H9 (cell line): ENCODE measurements at regions not wholly inside any gene's neighbourhood (a gene's known extent, or its start where the extent isn't known, plus 50 kb on each side); places are given as distances from the start of the nearest gene placed in this dataset.

Source experiments
- DNase-seq: peaks from one replicate; pipeline ENCODE4 v3.0.0-alpha.2; 2017
- H2AFZ ChIP-seq: one replicate; pipeline ENCODE4 v1.6.1; 2013; ENCODE audit warnings: mild to moderate bottlenecking, low read length, control low read depth, moderate library complexity
- H2AK5ac ChIP-seq: 2 replicates; pipeline ENCODE4 v1.6.1; 2013; ENCODE audit warnings: low read length, control low read depth, mixed read lengths; ENCODE audit not compliant: insufficient read length
- H2BK120ac ChIP-seq: one replicate; pipeline ENCODE4 v1.6.1; 2013; ENCODE audit warnings: low read depth, mild to moderate bottlenecking, low read length, control low read depth, inconsistent platforms; ENCODE audit not compliant: poor library complexity, severe bottlenecking
- H2BK12ac ChIP-seq: 2 replicates; pipeline ENCODE4 v1.6.1; 2013; ENCODE audit warnings: low read length, control low read depth, mixed read lengths, low read depth; ENCODE audit not compliant: insufficient read length
- H2BK15ac ChIP-seq: 2 replicates; pipeline ENCODE4 v1.6.1; 2013; ENCODE audit warnings: low read depth, low read length, control low read depth
- H2BK20ac ChIP-seq: one replicate; pipeline ENCODE4 v1.6.1; 2013; ENCODE audit warnings: low read depth, mild to moderate bottlenecking, low read length, control low read depth, inconsistent platforms; ENCODE audit not compliant: poor library complexity, severe bottlenecking
- H2BK5ac ChIP-seq: 2 replicates; pipeline ENCODE4 v1.6.1; 2013; ENCODE audit warnings: low read length, control low read depth, mixed read lengths; ENCODE audit not compliant: insufficient read length
- H3K14ac ChIP-seq: 2 replicates; pipeline ENCODE4 v1.6.1; 2013; ENCODE audit warnings: low read length, control low read depth; ENCODE audit not compliant: insufficient read depth
- H3K18ac ChIP-seq: 2 replicates; pipeline ENCODE4 v1.6.1; 2013; ENCODE audit warnings: low read depth, mild to moderate bottlenecking, mixed read lengths, low read length, control low read depth; ENCODE audit not compliant: insufficient read length
- H3K23ac ChIP-seq: 2 replicates; pipeline ENCODE4 v1.6.1; 2013; ENCODE audit warnings: low read length, control low read depth, mixed read lengths, low read depth; ENCODE audit not compliant: insufficient read length
- H3K23me2 ChIP-seq: 2 replicates; pipeline ENCODE4 v1.6.1; 2013; ENCODE audit warnings: low read depth, mild to moderate bottlenecking, mixed read lengths, low read length, control low read depth; ENCODE audit not compliant: insufficient read length, poor library complexity, severe bottlenecking
- H3K27ac ChIP-seq: 2 replicates; pipeline ENCODE4 v1.5.1; 2013; ENCODE audit warnings: low read length, control low read depth, mixed read lengths, low read depth; ENCODE audit not compliant: insufficient read length
- H3K27me3 ChIP-seq: 2 replicates; pipeline ENCODE4 v1.6.1; 2013; ENCODE audit warnings: low read length, control low read depth, inconsistent platforms; ENCODE audit not compliant: insufficient read depth
- H3K4ac ChIP-seq: 2 replicates; pipeline ENCODE4 v1.6.1; 2013; ENCODE audit warnings: low read depth, mild to moderate bottlenecking, control low read depth, inconsistent platforms, low read length, moderate library complexity
- H3K4me1 ChIP-seq: 2 replicates; pipeline ENCODE4 v1.6.1; 2013; ENCODE audit warnings: low read length, control low read depth, inconsistent platforms; ENCODE audit not compliant: insufficient read depth
- H3K4me2 ChIP-seq: 2 replicates; pipeline ENCODE4 v1.6.1; 2013; ENCODE audit warnings: low read length, control low read depth, mixed read lengths; ENCODE audit not compliant: insufficient read length, insufficient read depth
- H3K56ac ChIP-seq: 2 replicates; pipeline ENCODE4 v1.6.1; 2013; ENCODE audit warnings: low read depth, mild to moderate bottlenecking, mixed read lengths, low read length, control low read depth; ENCODE audit not compliant: insufficient read length
- H3K79me1 ChIP-seq: 2 replicates; pipeline ENCODE4 v1.6.1; 2013; ENCODE audit warnings: low read depth, mild to moderate bottlenecking, moderate library complexity, low read length, control low read depth, inconsistent platforms; ENCODE audit not compliant: insufficient read depth, poor library complexity, severe bottlenecking
- H3K79me2 ChIP-seq: 2 replicates; pipeline ENCODE4 v1.6.1; 2013; ENCODE audit warnings: low read length, control low read depth, inconsistent platforms; ENCODE audit not compliant: insufficient read depth
- H3K9ac ChIP-seq: 2 replicates; pipeline ENCODE4 v1.6.1; 2013; ENCODE audit warnings: low read length, control low read depth, mixed read lengths; ENCODE audit not compliant: insufficient read length; ENCODE audit errors: extremely low read depth
- H3K9me3 ChIP-seq: one replicate; pipeline ENCODE4 v1.6.1; 2013; ENCODE audit warnings: low read depth, low read length, inconsistent platforms; ENCODE audit not compliant: control insufficient read depth
- H3T11ph ChIP-seq: one replicate; pipeline ENCODE4 v1.6.1; 2013; ENCODE audit warnings: mild to moderate bottlenecking, low read length, control low read depth, inconsistent platforms
- H4K20me1 ChIP-seq: one replicate; pipeline ENCODE4 v1.6.1; 2013; ENCODE audit not compliant: control insufficient read depth, insufficient read length, insufficient read depth
- H4K5ac ChIP-seq: 2 replicates; pipeline ENCODE4 v1.6.1; 2013; ENCODE audit warnings: low read depth, mild to moderate bottlenecking, mixed read lengths, low read length, control low read depth; ENCODE audit not compliant: insufficient read length
- H4K8ac ChIP-seq: replicated peaks from 2 replicates; pipeline ENCODE4 v1.6.1; 2013; ENCODE audit warnings: low read length, control low read depth, mixed read lengths, low read depth; ENCODE audit not compliant: insufficient read length
- H4K91ac ChIP-seq: 2 replicates; pipeline ENCODE4 v1.6.1; 2013; ENCODE audit warnings: low read depth, mild to moderate bottlenecking, moderate library complexity, mixed read lengths, low read length, control low read depth; ENCODE audit not compliant: insufficient read length
- H3K27ac Mint-ChIP-seq, 3 experiments: 2 replicates in 2 of 3; 3 replicates in 1 of 3; pipeline ENCODE4 v1.8.0; 2020 to 2021; ENCODE audit warnings: mixed read lengths in 3 of 3, mild to moderate bottlenecking in 1 of 3, moderate library complexity in 1 of 3
- H3K27me3 Mint-ChIP-seq: 2 replicates; pipeline ENCODE4 v1.8.0; 2021; ENCODE audit warnings: low read depth, mild to moderate bottlenecking, moderate library complexity, mixed read lengths
- H3K36me3 Mint-ChIP-seq, 3 experiments: 2 replicates in 2 of 3; 3 replicates in 1 of 3; pipeline ENCODE4 v1.8.0; 2020 to 2021; ENCODE audit warnings: low read depth in 3 of 3, mixed read lengths in 3 of 3; ENCODE audit not compliant: insufficient read depth in 1 of 3
- H3K4me1 Mint-ChIP-seq, 2 experiments: 2 replicates each; pipeline ENCODE4 v1.8.0; 2020; ENCODE audit warnings: mixed read lengths in 2 of 2
- H3K4me3 Mint-ChIP-seq, 2 experiments: 2 replicates in 1 of 2; 3 replicates in 1 of 2; pipeline ENCODE4 v1.8.0; 2020 to 2021; ENCODE audit warnings: mild to moderate bottlenecking in 2 of 2, mixed read lengths in 2 of 2, moderate library complexity in 1 of 2
- H3K9me3 Mint-ChIP-seq, 2 experiments: 2 replicates in 1 of 2; 3 replicates in 1 of 2; pipeline ENCODE4 v1.8.0; 2020; ENCODE audit warnings: mild to moderate bottlenecking in 2 of 2, mixed read lengths in 2 of 2, moderate library complexity in 1 of 2
- WGBS: extraction: QIAGEN DNeasy Blood & Tissue Kit; methylation state at CpG from one replicate; pipeline ENCODE4 v1.1.7; 2013; ENCODE audit warnings: missing lambda C conversion rate, low lambda C conversion rate, mixed read lengths; ENCODE audit not compliant: insufficient read length; ENCODE audit errors: extremely low coverage; 5-methylcytosine and 5-hydroxymethylcytosine counted together
- TF ChIP-seq, protein P1 (sequence below): fragments of 200-600 bp; sonication (generic); conservative IDR thresholded peaks from 3 replicates; pipeline ENCODE4 v1.8.0; 2021; ENCODE audit warnings: antibody characterized with exemption, mild to moderate bottlenecking

- Histone ChIP-seq H2AFZ (no peak overlapping the region), H2BK15ac (no peak overlapping the region), H4K8ac (no peak overlapping the region), H3K4me1 (peaks cover 3% of the 10 kb centered on the region; the same call in 1 of the 2 replicates), H3K18ac (no peak overlapping the region), H2BK5ac (no peak overlapping the region), H2BK12ac (no peak overlapping the region), H3K4ac (no peak overlapping the region), H3K4me2 (no peak overlapping the region), H3K27me3 (no peaks in the 10 kb centered on the region), H3K79me1 (no peaks in the 10 kb centered on the region), H3K27ac (no peak overlapping the region), H3K79me2 (no peaks in the 10 kb centered on the region), H4K91ac (no peak overlapping the region), H2AK5ac (no peak overlapping the region), H3K9ac (no peak overlapping the region), H3T11ph (no peak overlapping the region), H3K23ac (no peak overlapping the region), H2BK20ac (no peak overlapping the region), H4K5ac (no peak overlapping the region), H4K20me1 (no peaks in the 10 kb centered on the region), H3K23me2 (no peaks in the 10 kb centered on the region), H2BK120ac (no peak overlapping the region), H3K9me3 (no peaks in the 10 kb centered on the region), H3K14ac (no peak overlapping the region; the same call in 1 of the 2 replicates), H3K56ac (no peak overlapping the region)
- Mint-ChIP-seq H3K27ac (0 out of 7 replicates have a peak overlapping the region, but pooled peaks of 1 of the 3 experiments have one; percentile 8), H3K9me3 (peaks cover 0 to 3% of the 10 kb centered on the region in 2 experiments; a peak in 2 of 5 replicates), H3K4me3 (peak overlapping the region in 1 of 2 experiments; percentile 8; a peak in 1 of 5 replicates), H3K27me3 (no peaks in the 10 kb centered on the region), H3K36me3 (no peaks in the 10 kb centered on the region), H3K4me1 (peaks cover 9 to 11% of the 10 kb centered on the region in 2 experiments)
- no peak for DNase-seq
- WGBS: no CpG with 5 or more reads among the region's 1 CpG
- TF ChIP-seq, protein P1, sequence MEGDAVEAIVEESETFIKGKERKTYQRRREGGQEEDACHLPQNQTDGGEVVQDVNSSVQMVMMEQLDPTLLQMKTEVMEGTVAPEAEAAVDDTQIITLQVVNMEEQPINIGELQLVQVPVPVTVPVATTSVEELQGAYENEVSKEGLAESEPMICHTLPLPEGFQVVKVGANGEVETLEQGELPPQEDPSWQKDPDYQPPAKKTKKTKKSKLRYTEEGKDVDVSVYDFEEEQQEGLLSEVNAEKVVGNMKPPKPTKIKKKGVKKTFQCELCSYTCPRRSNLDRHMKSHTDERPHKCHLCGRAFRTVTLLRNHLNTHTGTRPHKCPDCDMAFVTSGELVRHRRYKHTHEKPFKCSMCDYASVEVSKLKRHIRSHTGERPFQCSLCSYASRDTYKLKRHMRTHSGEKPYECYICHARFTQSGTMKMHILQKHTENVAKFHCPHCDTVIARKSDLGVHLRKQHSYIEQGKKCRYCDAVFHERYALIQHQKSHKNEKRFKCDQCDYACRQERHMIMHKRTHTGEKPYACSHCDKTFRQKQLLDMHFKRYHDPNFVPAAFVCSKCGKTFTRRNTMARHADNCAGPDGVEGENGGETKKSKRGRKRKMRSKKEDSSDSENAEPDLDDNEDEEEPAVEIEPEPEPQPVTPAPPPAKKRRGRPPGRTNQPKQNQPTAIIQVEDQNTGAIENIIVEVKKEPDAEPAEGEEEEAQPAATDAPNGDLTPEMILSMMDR: no peak
Measured at GRCh38 chr14:85811340-85811739, 281.4 kb downstream of the FLRT2 start.
